ENCODE measurements at regions not wholly inside any gene's neighbourhood (a gene's known extent, or its start where the extent isn't known, plus 50 kb on each side); places are given as distances from the start of the nearest gene placed in this dataset.

DNA sequence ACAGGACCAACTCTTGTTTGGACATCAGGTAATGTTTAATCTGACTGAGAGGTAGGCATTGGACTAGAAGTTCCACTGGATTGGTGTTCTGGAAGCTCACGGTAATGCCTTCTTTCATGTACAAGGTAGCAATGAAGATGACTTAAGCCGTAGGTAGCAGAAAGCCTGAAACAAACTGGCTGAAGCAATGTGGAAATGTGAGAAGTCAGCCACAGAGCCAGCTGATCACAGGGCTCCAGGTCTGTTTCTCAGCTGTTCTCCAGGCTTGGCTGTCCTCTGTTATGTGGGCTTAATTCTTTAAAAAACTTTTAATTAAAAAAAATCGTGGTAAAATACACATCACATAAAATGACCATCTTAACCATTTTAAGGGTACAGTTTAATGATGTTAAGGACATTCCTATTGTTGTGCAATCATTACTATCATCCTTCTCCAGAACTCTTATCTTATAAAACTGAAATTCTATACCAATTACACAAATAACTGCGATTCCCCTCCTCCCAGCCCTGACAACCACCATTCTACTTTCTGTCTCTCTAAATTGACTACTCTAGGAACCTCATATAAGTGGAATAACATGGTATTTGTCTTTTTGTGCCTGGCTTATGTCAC lies 101.4 kb upstream of the ZNF32 start:
- DNase-seq, result no peak

DNA sequence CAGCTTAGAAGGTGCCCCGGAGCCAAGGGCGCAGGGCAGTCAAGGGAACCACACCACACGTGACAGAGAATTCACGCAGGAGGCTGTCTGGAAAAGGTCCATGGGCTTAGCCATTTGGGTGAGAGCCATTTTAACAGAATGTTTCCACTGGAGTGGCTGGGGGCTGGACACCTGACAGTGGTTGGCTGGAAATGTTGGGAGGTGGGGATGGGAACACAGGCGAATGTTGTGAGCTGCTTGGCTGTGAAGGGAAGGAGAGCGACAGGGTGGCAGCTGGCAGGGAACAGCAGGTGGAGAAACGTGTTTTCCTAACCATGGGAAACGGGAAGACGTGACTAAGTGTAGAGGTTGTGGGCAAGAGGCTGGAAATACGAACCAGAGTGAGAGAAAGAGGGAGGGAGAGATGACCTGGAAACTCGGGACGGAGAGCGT lies 100.5 kb upstream of the ZNF32 start:
- no peak for DNase-seq

- DNase-seq, result no peak
These were observed 99.9 kb upstream of the ZNF32 start for GRCh38 chr10:43748560-43748959.

- DNase-seq, result no peak
These were observed 98.2 kb upstream of the ZNF32 start for GRCh38 chr10:43746906-43747305.

- DNase-seq, result no peak
These were observed 90.5 kb upstream of the ZNF32 start for GRCh38 chr10:43739161-43739560.

GRCh38 chr10:43737003-43737402 lies 88.3 kb upstream of the ZNF32 start:
- no peak for DNase-seq

- no peak for DNase-seq
These were observed 87.2 kb upstream of the ZNF32 start for GRCh38 chr10:43735907-43736306.

GRCh38 chr10:43734716-43735115 lies 86.0 kb upstream of the ZNF32 start:
- DNase-seq, result no peak

- no peak for DNase-seq
These were observed 82.8 kb upstream of the ZNF32 start for GRCh38 chr10:43731486-43731885.

- DNase-seq, result no peak
These were observed 79.7 kb upstream of the ZNF32 start for GRCh38 chr10:43728425-43728824.

- no peak for DNase-seq
These were observed 79.3 kb upstream of the ZNF32 start for GRCh38 chr10:43727935-43728334.

DNA sequence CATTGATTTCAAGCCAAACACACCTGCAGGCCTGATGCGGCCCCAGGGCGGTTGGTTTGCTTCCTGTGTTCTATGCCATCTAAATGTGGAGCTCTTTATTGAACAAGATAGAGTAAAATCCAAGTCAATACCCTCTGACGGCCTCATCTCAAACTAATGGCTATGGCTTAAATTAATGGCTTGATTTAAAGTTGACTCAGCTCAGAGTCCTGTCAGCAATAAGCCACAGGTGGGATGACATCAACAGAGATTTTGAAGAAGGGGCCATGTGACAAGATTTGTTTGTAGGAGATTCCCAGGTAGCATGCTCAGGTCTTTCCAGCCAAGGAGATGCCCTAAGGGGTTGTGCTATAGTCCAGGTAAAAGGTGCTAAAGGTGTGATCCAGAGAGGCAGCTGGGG lies 66.7 kb upstream of the ZNF32 start:
- DNase-seq, result no peak

DNA sequence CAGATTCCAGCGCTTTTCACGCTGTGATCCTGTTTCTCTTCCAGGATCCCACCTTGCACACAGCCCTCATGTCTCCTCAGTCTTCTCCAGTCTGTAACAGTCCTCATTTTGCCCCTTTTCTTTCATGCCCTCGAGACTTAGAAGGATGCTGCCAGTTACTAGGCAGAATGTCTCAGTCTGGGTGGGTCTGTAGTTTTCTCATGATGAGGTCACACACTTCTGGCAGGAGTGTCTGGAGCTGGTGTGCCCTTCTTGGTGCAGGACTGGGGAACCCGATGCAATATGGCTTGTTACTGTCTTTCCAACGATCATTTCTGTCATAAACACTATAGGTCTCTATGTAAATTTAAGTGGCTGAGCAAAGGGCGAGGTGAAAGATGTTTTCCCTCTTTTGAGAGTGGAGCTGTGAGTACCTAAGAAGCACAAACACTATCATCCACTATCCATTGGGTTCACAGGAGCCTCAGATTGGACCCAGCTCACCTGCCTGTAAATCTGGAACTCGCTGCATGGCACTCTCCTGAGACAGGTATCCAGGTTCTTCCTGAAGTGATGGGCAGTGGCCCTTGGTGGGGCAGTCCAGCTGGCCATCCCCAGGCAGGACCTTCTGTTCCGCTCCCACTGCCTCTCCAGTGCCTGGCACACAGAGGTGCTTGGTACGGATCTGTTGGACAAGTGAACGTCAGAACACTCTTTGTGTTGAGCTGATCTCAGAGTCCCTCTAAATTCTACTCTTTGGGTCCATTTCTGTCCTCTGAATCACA lies 64.3 kb upstream of the ZNF32 start:
- DNase-seq, result no peak

- DNase-seq, result no peak
These were observed 62.2 kb upstream of the ZNF32 start for GRCh38 chr10:43710772-43711471.

DNA sequence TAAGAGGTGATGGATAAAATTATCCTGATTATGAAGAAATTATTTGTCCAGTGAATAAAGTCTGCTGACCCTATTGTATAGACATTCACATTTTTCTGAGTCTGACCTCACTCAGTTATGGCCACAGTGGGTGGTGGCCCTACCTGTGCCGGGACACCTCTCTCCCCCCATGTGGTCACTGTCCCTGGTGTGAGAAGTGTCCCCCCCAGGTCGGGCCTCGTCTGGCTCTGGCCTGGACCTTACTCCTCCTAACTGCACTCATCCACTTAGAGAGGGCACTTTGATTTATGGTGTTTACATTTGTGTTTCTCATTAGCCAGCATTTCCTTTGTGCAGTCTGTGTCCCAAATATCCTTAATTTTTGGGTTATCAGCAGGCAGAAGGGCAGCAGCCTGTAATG lies 59.6 kb upstream of the ZNF32 start:
- no peak for DNase-seq

DNA sequence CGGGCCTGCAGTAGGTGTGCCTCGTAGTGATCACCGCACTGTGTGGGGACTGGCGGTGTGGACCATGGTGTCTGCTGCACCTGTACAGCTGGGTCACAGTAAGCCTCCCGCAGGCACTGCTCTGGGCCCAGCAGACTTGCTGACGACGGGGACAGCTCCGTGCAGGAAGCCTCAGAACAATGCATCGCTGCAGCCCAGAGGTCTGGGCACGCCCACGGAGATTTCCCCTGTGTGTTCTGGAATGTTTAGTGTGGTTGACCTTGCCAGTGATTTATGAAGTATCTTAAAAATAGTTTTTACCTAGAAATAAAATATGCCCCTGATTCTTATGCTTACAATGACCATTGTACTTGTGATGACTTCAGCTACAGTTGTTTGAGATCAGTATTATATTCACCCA lies 59.1 kb upstream of the ZNF32 start:
- no peak for DNase-seq

GRCh38 chr10:43706166-43706565 lies 57.5 kb upstream of the ZNF32 start:
- no peak for DNase-seq

- DNase-seq, result no peak
These were observed 54.6 kb upstream of the ZNF32 start for GRCh38 chr10:43703286-43703685.

DNA sequence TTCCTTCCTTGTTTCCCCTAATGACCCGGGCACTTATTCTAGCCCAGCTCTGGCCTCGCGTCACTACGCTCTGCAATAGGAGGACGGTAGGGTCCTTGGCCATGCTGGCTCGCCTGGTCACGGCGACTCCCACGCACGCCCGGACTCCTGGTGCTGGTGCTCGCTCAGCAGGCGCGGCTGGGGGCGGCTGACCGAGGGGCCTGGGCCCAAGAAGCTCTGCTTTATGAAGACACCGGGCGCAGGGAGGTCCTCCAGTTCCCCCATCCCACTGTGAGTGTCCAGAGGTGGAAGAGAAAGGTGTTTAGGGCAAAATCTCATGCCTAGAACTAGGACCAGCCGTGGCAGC lies 54.2 kb upstream of the ZNF32 start:
- DNase-seq, result no peak

GRCh38 chr10:43702213-43702935 lies 53.7 kb upstream of the ZNF32 start:
- DNase-seq, result no peak

- no peak for DNase-seq
These were observed 52.6 kb upstream of the ZNF32 start for GRCh38 chr10:43701295-43701694.

DNA sequence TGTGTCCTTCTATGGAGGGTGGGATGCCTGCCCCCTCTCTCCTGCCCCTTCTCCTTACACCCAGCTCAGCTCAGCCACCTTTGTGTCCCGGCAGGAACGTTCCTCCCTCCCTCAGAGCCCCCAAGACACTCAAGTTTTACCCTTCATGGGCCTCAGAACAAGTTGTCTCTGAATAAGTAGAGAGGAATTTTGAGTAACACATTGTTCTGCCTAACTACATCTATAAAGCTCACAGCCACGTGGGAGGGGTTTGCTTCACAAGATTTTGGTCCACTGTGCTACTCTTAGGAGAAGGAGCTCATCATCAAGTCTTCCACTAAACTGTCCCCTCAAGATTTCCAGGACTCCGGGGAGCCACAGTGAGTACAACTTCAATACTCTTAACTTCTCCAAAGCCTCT lies 51.6 kb upstream of the ZNF32 start:
- no peak for DNase-seq

Measured in hypothalamus (tissue), 51 donors.